ENCODE measurements at regions not wholly inside any gene's neighbourhood (a gene's known extent, or its start where the extent isn't known, plus 50 kb on each side); places are given as distances from the start of the nearest gene placed in this dataset.

GRCh38 chr1:173405281-173405680 lies 71.9 kb upstream of the PRDX6 start:
- TF ChIP-seq CTCF (conservative IDR thresholded peaks at IDR 0.05 in 1 of 2, IDR thresholded peaks at IDR 0.05 in 1 of 2; ENCODE audit: extremely low read depth in 1 of 2, insufficient read depth in 1 of 2, low read depth in 1 of 2, low read length in 2 of 2) (no peak), EZH2 (IDR thresholded peaks at IDR 0.05; ENCODE audit: borderline replicate concordance, low read length) (no peak)

Data from mammary epithelial cell (primary cell).